OCI-LY7 (cell line): ENCODE measurements at regions not wholly inside any gene's neighbourhood (a gene's known extent, or its start where the extent isn't known, plus 50 kb on each side); places are given as distances from the start of the nearest gene placed in this dataset.

Source experiments
- CTCF ChIP-seq: fragments of 200-600 bp; sonication (generic); conservative IDR thresholded peaks from 2 replicates; pipeline ENCODE4 v1.5.1; 2014; ENCODE audit warnings: mild to moderate bottlenecking, antibody characterized with exemption, low read length, moderate library complexity, mixed read lengths
- EZH2phosphoT487 ChIP-seq: fragments of 200-600 bp; sonication (generic); IDR thresholded peaks from 2 replicates; pipeline ENCODE4 v1.6.1; 2018; ENCODE audit warnings: low read depth, borderline replicate concordance, mild to moderate bottlenecking, mixed run types, antibody characterized with exemption, low read length, moderate library complexity, mixed read lengths

- TF ChIP-seq CTCF (no peak), EZH2phosphoT487 (no peak)
Observed at GRCh38 chr1:29688471-29689365, 452.4 kb downstream of the PTPRU start.
